Cerebellar cortex (tissue), 1 donor: ENCODE measurements at regions not wholly inside any gene's neighbourhood (a gene's known extent, or its start where the extent isn't known, plus 50 kb on each side); places are given as distances from the start of the nearest gene placed in this dataset.

Source experiments
- DNase-seq: peaks from one replicate; pipeline ENCODE4 v3.0.0-alpha.2; 2015; ENCODE audit warnings: low spot score

DNA sequence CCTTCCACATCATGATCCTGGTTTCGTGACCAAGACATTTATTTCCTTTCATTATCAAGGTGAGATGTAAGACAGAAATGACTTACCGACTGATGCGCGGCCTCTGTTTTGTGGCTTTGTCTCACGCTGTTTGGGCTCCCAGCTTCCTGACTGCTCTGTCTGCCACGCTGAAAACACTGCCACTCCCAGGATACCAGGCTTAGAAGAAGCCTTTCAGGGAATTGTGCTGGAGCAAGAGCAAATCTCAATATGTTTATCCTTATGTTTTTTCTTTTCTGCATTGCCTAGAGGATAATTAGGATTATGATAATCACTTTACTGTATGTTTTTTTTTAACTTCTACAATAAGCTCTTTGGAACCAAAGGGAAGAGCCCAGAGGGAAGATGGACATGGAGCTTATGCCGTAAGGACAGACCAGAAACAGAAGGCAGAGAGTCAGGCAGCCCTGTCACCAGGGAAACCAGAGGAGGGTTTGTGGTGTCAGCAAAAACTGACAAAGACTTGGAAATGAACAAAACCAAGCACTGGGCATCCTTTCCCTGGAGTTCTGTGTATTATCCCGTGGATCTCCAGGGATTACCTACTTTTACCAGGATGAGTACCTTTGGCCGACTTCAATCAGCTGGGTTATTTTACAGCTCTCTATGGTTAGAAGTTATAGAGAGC, 68.2 kb upstream of the ISX start:
- no peak for DNase-seq

DNA sequence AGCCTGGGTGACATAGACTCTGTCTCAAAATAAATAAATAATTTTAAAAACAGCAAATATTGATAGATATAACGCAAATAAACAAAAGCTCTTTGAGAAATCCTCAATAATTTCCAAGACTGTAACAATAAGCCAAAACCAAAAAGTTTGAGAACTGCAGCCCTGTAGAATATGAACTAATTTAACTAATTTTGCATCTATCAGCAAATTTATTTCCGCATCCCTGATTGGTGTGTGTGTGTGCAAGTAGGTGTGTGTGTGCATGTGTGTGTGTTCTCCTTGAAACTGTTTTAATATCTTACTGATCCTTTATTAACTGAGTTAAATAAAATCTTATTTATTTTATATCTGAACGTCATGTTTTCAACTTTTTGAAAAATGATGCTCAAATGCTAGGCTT, 67.0 kb upstream of the ISX start:
- no peak for DNase-seq

DNA sequence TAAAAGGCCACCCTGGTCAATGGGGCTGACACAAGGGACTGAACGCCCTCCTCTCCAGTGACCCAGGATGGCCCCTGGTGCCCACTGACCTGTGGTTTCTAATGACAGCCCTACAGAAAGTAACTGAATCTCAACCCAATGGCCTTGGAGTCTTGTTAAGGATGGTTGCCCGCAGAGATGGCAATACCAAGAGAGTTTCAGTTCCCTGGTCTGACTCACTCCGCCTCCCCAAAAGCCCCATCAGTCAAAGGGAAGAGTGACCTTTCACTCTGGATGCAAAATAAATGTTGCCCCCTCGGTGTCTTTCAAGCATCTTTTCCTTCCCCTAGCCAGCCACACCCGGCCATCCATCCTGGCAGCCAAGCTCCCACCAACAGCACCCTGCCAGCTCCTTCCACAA, 57.7 kb upstream of the ISX start:
- DNase-seq: no peak

DNA sequence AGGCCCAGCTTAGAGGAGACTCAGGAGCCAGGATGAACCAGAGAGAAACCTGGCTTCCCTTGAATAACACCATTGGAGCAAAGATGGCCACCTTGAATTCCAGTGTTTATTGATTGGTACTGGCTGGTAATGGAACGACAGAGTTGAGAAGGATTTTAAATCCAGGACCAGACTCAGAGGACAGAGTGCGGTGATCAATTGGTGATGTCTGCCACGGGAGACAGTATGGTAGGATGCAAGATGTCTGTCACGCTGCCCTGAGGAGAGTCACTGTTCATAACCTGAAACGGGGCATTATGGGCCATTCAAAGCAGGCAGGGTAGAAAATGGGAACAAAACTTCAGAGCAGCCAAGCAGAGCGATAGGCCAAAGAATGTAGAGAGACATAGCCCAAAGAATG, 55.4 kb upstream of the ISX start:
- no peak for DNase-seq

DNA sequence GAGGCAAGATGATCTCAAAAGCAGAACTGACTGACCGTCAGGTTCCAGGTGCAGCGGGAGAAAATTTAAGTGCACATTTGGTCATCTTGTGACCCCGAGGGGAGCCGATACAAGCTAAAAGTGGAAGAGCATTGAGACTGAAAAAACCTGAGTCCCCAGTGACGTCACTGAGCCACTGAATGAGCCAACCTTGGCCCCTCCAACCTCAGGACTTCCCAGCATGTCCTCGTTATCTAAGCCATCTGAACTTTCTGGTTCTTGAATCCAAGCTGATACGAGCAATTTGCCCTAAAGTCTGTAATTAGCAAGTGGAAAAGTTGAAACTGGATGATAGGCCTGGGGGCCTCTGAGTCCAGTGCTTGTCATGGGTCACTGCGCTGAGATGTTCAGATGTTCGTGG, 51.1 kb upstream of the ISX start:
- DNase-seq: no peak
